LNCAP (cell line): ENCODE measurements at regions not wholly inside any gene's neighbourhood (a gene's known extent, or its start where the extent isn't known, plus 50 kb on each side); places are given as distances from the start of the nearest gene placed in this dataset.

ENCODE experiments used
- TF ChIP-seq, protein P1 (sequence below): fragments of 450-650 bp; IDR thresholded peaks from 2 replicates; pipeline ENCODE4 v1.5.1; 2017; ENCODE audit warnings: mild to moderate bottlenecking

DNA sequence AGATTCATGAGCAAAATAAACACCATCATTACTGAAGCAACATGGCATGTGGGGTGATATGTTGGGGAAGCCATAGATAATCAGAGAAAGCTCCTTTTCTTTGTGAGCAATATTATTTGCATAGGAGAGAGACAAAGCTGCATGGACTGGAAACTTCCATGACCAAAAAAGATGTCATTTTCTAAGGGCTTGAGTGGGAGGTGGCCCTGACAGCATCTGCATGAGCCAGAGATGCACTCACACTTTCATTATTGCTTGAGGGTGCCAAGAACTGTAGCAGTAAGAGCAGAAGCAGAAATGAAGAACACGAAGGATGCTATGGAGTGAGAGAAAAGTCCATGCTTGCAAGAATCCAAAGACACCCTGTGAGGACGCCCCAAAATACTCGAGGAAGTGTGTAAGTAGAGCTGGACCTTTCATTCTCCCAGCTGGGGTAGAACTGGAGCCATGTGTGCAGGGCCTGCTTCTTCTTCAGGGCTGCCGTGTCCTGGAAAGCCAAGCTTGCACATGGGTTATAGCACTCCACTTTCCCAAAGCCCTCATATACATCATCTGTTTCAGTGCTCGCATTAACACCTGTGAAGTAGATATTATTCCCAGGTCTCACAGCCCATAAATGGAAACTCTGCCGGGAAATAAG lies 851.2 kb downstream of the DHX35 start:
- TF ChIP-seq, protein P1, sequence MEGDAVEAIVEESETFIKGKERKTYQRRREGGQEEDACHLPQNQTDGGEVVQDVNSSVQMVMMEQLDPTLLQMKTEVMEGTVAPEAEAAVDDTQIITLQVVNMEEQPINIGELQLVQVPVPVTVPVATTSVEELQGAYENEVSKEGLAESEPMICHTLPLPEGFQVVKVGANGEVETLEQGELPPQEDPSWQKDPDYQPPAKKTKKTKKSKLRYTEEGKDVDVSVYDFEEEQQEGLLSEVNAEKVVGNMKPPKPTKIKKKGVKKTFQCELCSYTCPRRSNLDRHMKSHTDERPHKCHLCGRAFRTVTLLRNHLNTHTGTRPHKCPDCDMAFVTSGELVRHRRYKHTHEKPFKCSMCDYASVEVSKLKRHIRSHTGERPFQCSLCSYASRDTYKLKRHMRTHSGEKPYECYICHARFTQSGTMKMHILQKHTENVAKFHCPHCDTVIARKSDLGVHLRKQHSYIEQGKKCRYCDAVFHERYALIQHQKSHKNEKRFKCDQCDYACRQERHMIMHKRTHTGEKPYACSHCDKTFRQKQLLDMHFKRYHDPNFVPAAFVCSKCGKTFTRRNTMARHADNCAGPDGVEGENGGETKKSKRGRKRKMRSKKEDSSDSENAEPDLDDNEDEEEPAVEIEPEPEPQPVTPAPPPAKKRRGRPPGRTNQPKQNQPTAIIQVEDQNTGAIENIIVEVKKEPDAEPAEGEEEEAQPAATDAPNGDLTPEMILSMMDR, result no peak

- TF ChIP-seq, protein P1, result no peak
Observed at GRCh38 chr20:39812116-39812515, 850.0 kb downstream of the DHX35 start.

DNA sequence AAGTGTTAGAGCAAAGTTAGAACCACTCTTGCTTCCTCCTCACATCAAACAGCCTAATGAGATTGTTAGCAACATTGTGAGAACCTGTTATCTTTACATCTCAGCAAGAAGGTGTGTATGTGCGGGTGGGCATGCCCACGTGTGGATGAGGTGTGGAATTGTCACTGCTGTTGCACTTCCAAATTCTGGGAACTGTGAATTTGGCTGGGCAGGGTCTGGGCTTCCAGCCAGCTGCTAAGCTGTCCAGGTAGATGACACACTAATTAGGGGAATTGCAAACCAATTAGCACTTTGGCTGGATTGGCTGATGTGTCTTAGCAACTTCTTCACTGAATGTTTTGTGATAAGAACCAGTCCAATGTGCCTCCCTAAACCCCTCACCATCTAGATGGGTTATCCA lies 848.2 kb downstream of the DHX35 start:
- TF ChIP-seq, protein P1, result no peak

GRCh38 chr20:39808613-39809012 lies 846.5 kb downstream of the DHX35 start:
- TF ChIP-seq, protein P1, result no peak

GRCh38 chr20:39800548-39800947 lies 838.4 kb downstream of the DHX35 start:
- TF ChIP-seq, protein P1, result no peak

GRCh38 chr20:39800111-39800510 lies 838.0 kb downstream of the DHX35 start:
- TF ChIP-seq, protein P1, result no peak

DNA sequence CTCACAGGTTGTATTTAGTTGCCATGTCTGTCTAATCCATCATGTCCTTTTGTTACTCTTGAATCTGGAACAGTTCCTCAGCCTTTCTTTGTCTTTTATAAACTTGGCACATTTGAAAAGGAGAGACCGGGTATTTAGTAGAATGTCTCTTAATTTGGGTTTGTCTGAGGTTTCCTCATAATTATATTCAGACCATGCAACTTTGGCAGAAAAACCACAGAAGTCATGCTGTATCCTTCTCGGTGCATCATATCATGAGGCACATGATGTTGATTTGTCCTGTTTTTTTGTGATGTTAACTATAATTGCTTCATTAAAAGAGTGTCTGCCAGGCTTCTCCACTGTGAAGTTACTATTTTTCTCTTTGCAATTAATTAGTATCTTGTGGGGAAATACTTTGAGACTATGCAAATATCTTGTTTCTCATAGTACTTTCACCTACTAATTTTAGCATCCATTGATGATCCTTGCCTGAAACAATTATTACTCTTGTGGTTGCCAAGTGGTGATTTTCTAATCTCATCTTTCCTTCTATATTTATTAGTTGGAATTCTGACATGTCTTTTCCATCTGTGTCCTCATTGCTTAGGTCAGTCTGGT lies 837.3 kb downstream of the DHX35 start:
- TF ChIP-seq, protein P1, result no peak
